ENCODE measurements at regions not wholly inside any gene's neighbourhood (a gene's known extent, or its start where the extent isn't known, plus 50 kb on each side); places are given as distances from the start of the nearest gene placed in this dataset.

DNA sequence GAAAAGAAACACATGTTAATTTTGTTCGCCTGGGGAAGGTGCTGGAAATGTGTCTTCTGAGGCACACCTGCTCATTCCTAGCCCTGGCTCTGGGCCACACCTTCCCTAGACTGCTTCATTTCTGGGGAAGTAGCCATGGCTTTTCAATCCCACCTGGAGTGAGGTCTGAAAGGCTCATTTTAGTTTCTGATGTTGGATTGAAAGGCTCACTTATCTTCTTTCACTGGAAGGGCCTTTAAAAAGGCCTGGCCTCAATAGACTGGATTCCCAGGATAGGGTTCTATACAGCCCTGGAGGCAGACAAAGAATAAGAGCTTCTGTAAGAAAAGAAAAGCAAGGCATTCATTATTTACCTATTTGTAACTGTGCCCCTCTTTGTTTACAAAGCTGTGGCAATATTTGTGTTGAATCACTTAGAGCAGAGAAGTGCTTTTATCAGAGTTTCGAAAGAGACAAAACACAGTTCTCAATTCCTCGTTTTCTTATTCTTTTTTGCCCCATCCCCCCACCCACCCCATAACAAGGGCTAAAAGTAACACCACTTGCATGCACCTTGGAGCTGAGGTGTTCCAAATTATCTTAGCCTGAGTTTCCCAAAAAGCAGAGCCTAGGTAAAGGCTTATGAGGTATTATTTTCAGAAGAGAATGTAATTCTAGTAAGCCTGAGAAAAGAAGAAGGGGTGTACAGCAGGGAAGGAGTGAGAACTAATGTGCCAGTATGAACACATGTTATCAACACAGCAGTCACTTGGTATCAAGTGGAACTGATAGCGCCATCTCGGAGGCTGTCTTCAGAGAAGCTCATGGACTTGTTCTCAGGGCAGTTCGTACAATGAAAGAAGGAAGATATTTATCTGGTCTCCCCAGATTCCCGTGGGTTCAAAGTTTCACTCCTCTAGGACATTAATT lies 413.1 kb downstream of the KCTD16 start:
- TF ChIP-seq CTCF (IDR thresholded peaks at IDR 0.05): no peak

GRCh38 chr5:144582066-144582465 lies 411.4 kb downstream of the KCTD16 start:
- no peak for TF ChIP-seq CTCF (IDR thresholded peaks at IDR 0.05)

- no peak for TF ChIP-seq CTCF (IDR thresholded peaks at IDR 0.05)
Measured at GRCh38 chr5:144581044-144581443, 410.4 kb downstream of the KCTD16 start.

- TF ChIP-seq CTCF (IDR thresholded peaks at IDR 0.05): no peak
Measured at GRCh38 chr5:144577676-144578075, 407.0 kb downstream of the KCTD16 start.

DNA sequence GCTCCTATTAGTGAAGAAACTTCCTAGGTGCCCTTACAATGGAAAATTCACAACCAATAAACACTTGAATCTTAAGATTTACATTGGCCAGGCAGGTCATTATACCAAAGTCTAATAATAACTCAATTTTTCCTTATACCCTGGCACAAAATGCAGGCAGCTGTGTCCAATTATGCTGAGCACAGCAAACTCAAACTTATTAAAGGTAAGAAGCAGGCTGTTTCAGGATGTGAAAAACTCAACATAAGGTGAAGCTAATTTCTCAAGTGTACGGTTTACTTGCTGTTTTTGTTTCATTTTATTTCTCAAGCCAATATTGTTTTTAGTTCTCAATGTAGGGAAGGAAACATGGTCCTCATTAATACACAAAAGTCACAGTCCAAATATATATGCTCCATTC lies 405.1 kb downstream of the KCTD16 start:
- TF ChIP-seq CTCF (IDR thresholded peaks at IDR 0.05): no peak

- TF ChIP-seq CTCF (IDR thresholded peaks at IDR 0.05): no peak
Measured at GRCh38 chr5:144567421-144567780, 396.7 kb downstream of the KCTD16 start.

GRCh38 chr5:144566747-144567420 lies 396.2 kb downstream of the KCTD16 start:
- no peak for TF ChIP-seq CTCF (IDR thresholded peaks at IDR 0.05)

All from LNCAP (cell line).